Small intestine (tissue), 7 donors: ENCODE measurements at regions not wholly inside any gene's neighbourhood (a gene's known extent, or its start where the extent isn't known, plus 50 kb on each side); places are given as distances from the start of the nearest gene placed in this dataset.
"Not testable (repeated sequence)": the region's sequence is repeated elsewhere in the genome, so short reads cannot be mapped to it uniquely, and the experiment has no call there.

Experiments used
- DNase-seq, 2 donors: peaks; one replicate each; pipeline versions ENCODE4 v3.0.0 to v3.0.0-alpha.2; 2013
- FAIRE-seq: peaks from 2 replicates; lab custom pipeline; 2012; peaks lifted over from hg19 to GRCh38; lab: Jason Lieb, UNC
- H3K27ac ChIP-seq, 3 donors: one replicate each; pipeline ENCODE4 v1.5.1; 2013; ENCODE audit warnings: low read length in 2 of 3, mild to moderate bottlenecking in 2 of 3, control low read depth in 1 of 3, inconsistent platforms in 1 of 3, low read depth in 1 of 3, moderate library complexity in 1 of 3
- H3K27me3 ChIP-seq, 3 donors: one replicate each; pipeline ENCODE4 v1.6.1; 2013; ENCODE audit warnings: low read length in 3 of 3, inconsistent platforms in 1 of 3; ENCODE audit not compliant: control insufficient read depth in 3 of 3, insufficient read depth in 3 of 3
- H3K36me3 ChIP-seq, 3 donors: one replicate each; pipeline ENCODE4 v1.6.1; 2013; ENCODE audit warnings: low read length in 3 of 3, inconsistent platforms in 1 of 3, low read depth in 1 of 3, mild to moderate bottlenecking in 1 of 3, moderate library complexity in 1 of 3; ENCODE audit not compliant: control insufficient read depth in 3 of 3, insufficient read depth in 2 of 3
- H3K4me1 ChIP-seq, 3 donors: one replicate each; pipeline ENCODE4 v1.6.1; 2013; ENCODE audit warnings: low read length in 2 of 3, inconsistent platforms in 1 of 3, low read depth in 1 of 3, mild to moderate bottlenecking in 1 of 3, moderate library complexity in 1 of 3; ENCODE audit not compliant: control insufficient read depth in 3 of 3, insufficient read depth in 2 of 3
- H3K4me3 ChIP-seq, 3 donors: one replicate each; pipeline ENCODE4 v1.5.1; 2013; ENCODE audit warnings: low read length in 3 of 3, control low read depth in 1 of 3, inconsistent platforms in 1 of 3, low read depth in 1 of 3, mild to moderate bottlenecking in 1 of 3, moderate library complexity in 1 of 3
- H3K9me3 ChIP-seq, 2 donors: one replicate each; pipeline ENCODE4 v1.6.1; 2013; ENCODE audit warnings: low read depth in 1 of 2, low read length in 1 of 2; ENCODE audit not compliant: control insufficient read depth in 2 of 2, insufficient read depth in 1 of 2
- WGBS, 3 donors: extraction: QIAGEN DNeasy Blood & Tissue Kit; methylation state at CpG; one replicate each; pipeline ENCODE4 v1.1.7; 2013; 5-methylcytosine and 5-hydroxymethylcytosine counted together
- donor health status: healthy with polysubstance abuse.
- donor health status: control.
- donor health status: control.
- donor health status: Bipolar disorder and iron deficiency.
- donor health status: healthy.

GRCh38 chr2:149687052-149687427, 99.5 kb upstream of the MMADHC start:
- FAIRE-seq (no peak), DNase-seq (no peak)
- H3K27ac ChIP-seq = no peak overlapping the region
- no peaks in the 10 kb centered on the region for H3K4me1 ChIP-seq
- no peaks in the 10 kb centered on the region for H3K36me3 ChIP-seq
- H3K9me3 ChIP-seq = no peaks in the 10 kb centered on the region
- no peaks in the 10 kb centered on the region for H3K27me3 ChIP-seq
- WGBS, 3 donors = 62 to 86% (median 82%) methylated on average over 2 of the region's 2 CpGs
- no peak overlapping the region for H3K4me3 ChIP-seq

- Histone ChIP-seq H3K4me3 (no peak overlapping the region), H3K27ac (no peak overlapping the region), H3K9me3 (no peaks in the 10 kb centered on the region), H3K4me1 (no peaks in the 10 kb centered on the region), H3K36me3 (no peaks in the 10 kb centered on the region), H3K27me3 (no peaks in the 10 kb centered on the region)
- 64 to 84% (median 84%) methylated on average over 6 of the region's 6 CpGs for WGBS, 3 donors
- FAIRE-seq (no peak), DNase-seq (no peak)
Observed at GRCh38 chr2:149686136-149687051, 98.8 kb upstream of the MMADHC start.

- not testable (repeated sequence) for H3K4me1 ChIP-seq, H3K27ac ChIP-seq, H3K36me3 ChIP-seq, FAIRE-seq, H3K4me3 ChIP-seq, DNase-seq, H3K9me3 ChIP-seq, H3K27me3 ChIP-seq
- 89 to 97% (median 95%) methylated on average over 4 of the region's 4 CpGs for WGBS, 3 donors
Observed at GRCh38 chr2:149685401-149685800, 97.8 kb upstream of the MMADHC start.

GRCh38 chr2:149679286-149679685, 91.7 kb upstream of the MMADHC start:
- Histone ChIP-seq H3K4me1 (no peaks in the 10 kb centered on the region), H3K36me3 (no peaks in the 10 kb centered on the region), H3K27ac (no peak overlapping the region), H3K9me3 (peaks cover 0 to 5% of the 10 kb centered on the region in 2 donors), H3K27me3 (no peaks in the 10 kb centered on the region), H3K4me3 (no peak overlapping the region)
- FAIRE-seq = no peak
- 87 to 92% (median 90%) methylated on average over 2 of the region's 2 CpGs for WGBS, 3 donors
- no peak for DNase-seq

GRCh38 chr2:149677416-149677815, 89.8 kb upstream of the MMADHC start:
- Histone ChIP-seq H3K4me3 (no peak overlapping the region), H3K27me3 (no peaks in the 10 kb centered on the region), H3K4me1 (no peaks in the 10 kb centered on the region), H3K36me3 (no peaks in the 10 kb centered on the region), H3K9me3 (peaks cover 0 to 5% of the 10 kb centered on the region in 2 donors), H3K27ac (no peak overlapping the region)
- DNase-seq (no peak), FAIRE-seq (no peak)
- 67 to 71% (median 69%) methylated on average over 1 of the region's 1 CpG for WGBS, 3 donors

- FAIRE-seq (no peak), DNase-seq (no peak)
- 92 to 94% (median 92%) methylated on average over 2 of the region's 2 CpGs for WGBS, 3 donors
- Histone ChIP-seq H3K4me3 (no peak overlapping the region), H3K36me3 (peaks cover 0 to 2% (median 0%) of the 10 kb centered on the region in 3 donors), H3K27me3 (no peaks in the 10 kb centered on the region), H3K9me3 (no peaks in the 10 kb centered on the region), H3K4me1 (no peaks in the 10 kb centered on the region), H3K27ac (no peak overlapping the region)
Observed at GRCh38 chr2:149670086-149670485, 82.5 kb upstream of the MMADHC start.

- DNase-seq (no peak), FAIRE-seq (no peak)
- no peak overlapping the region for H3K27ac ChIP-seq
- H3K27me3 ChIP-seq = no peaks in the 10 kb centered on the region
- H3K4me3 ChIP-seq = no peak overlapping the region
- peaks cover 0 to 2% (median 0%) of the 10 kb centered on the region in 3 donors for H3K36me3 ChIP-seq
- 73 to 92% (median 92%) methylated on average over 1 of the region's 1 CpG for WGBS, 3 donors
- no peaks in the 10 kb centered on the region for H3K4me1 ChIP-seq
- H3K9me3 ChIP-seq = peaks cover 0 to 3% of the 10 kb centered on the region in 2 donors
Observed at GRCh38 chr2:149666809-149667320, 79.3 kb upstream of the MMADHC start.

- Histone ChIP-seq H3K4me3 (no peak overlapping the region), H3K9me3 (peaks cover 0 to 3% of the 10 kb centered on the region in 2 donors), H3K27ac (no peak overlapping the region), H3K4me1 (no peaks in the 10 kb centered on the region), H3K36me3 (peaks cover 0 to 2% (median 0%) of the 10 kb centered on the region in 3 donors), H3K27me3 (no peaks in the 10 kb centered on the region)
- no peak for DNase-seq
- FAIRE-seq = no peak
- WGBS, 3 donors = 92 to 99% (median 97%) methylated on average over 3 of the region's 3 CpGs
Observed at GRCh38 chr2:149664896-149665295, 77.3 kb upstream of the MMADHC start.
